ENCODE measurements at regions not wholly inside any gene's neighbourhood (a gene's known extent, or its start where the extent isn't known, plus 50 kb on each side); places are given as distances from the start of the nearest gene placed in this dataset.
A peak's percentile ranks its signal among the peaks of the same experiment; 100 is the strongest.

DNA sequence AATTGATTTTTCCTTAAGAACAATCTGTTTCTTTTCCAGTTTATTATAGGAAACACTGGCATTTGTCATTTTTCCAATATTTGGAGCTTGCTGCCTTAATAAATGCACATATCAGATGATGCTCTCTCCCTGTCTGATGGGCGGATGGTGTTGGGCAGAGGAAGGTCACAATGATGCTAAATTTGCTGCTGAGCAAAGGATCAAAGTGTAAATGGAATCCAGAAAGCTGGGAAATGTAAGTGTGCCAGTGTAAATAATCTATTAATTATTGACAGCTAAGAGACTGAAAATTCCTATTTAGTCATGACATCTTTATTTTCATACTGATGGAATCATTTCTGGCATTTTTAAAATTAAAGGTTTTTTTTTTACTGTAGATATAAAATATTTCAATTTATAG lies 243.2 kb downstream of the PTBP2 start:
- no peak for DNase-seq
- Histone ChIP-seq H3K4me1 (no peaks in the 10 kb centered on the region), H3K27ac (no peak overlapping the region), H3K4me3 (no peak overlapping the region), H3K27me3 (replicated peaks in 1 of 7) (peaks cover 0 to 17% (median 0%) of the 10 kb centered on the region in 7 donors), H3K9me3 (no peaks in the 10 kb centered on the region), H3K36me3 (no peaks in the 10 kb centered on the region)
- WGBS, 5 donors: 80 to 97% (median 93%) methylated on average over 1 of the region's 1 CpG
- TF ChIP-seq POLR2AphosphoS5 (IDR thresholded peaks at IDR 0.05) (no peak), POLR2A (IDR thresholded peaks at IDR 0.05) (no peak)
- TF ChIP-seq, protein P1, sequence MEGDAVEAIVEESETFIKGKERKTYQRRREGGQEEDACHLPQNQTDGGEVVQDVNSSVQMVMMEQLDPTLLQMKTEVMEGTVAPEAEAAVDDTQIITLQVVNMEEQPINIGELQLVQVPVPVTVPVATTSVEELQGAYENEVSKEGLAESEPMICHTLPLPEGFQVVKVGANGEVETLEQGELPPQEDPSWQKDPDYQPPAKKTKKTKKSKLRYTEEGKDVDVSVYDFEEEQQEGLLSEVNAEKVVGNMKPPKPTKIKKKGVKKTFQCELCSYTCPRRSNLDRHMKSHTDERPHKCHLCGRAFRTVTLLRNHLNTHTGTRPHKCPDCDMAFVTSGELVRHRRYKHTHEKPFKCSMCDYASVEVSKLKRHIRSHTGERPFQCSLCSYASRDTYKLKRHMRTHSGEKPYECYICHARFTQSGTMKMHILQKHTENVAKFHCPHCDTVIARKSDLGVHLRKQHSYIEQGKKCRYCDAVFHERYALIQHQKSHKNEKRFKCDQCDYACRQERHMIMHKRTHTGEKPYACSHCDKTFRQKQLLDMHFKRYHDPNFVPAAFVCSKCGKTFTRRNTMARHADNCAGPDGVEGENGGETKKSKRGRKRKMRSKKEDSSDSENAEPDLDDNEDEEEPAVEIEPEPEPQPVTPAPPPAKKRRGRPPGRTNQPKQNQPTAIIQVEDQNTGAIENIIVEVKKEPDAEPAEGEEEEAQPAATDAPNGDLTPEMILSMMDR (IDR thresholded peaks at IDR 0.05 in 8 of 11, conservative IDR thresholded peaks at IDR 0.05 in 3 of 11): no peak
- intact Hi-C loops (cut with DNase I; ENCODE audit: low total_unique reads): loop anchor here (5.0 kb wide), 1 partner anchor 1088 kb away; no protein-coding TSS in a partner anchor

DNA sequence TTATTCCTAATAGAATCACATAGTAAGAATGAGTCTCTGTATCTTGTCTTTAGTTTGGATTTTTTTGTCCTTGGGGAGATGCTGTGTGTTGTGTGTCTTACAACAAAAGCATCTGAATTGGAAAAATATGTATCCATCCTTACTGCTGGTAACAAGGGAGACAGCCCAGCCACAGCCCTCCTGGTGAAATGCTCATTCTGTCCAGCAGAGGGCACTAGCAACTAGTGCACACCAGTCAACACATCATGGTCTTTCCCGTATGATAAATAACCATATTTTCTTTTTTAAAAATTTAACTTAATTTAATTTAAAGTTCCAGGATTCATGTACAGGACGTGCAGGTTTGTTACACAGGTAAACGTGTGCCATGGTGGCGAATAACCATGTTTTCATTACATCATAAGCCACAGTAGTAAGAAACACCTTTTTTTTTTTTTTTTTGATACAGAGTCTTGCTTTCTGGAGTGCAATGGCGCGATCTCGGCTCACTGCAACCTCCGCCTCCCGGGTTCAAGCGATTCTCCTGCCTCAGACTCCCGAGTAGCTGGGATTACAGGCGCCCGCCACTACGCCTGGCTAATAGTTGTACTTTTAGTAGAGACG lies 245.1 kb downstream of the PTBP2 start:
- Histone ChIP-seq H3K27ac (no peak overlapping the region), H3K4me1 (no peaks in the 10 kb centered on the region), H3K36me3 (no peaks in the 10 kb centered on the region), H3K4me3 (no peak overlapping the region), H3K9me3 (no peaks in the 10 kb centered on the region), H3K27me3 (replicated peaks in 1 of 7) (peaks cover 0 to 17% (median 0%) of the 10 kb centered on the region in 7 donors)
- intact Hi-C loops (cut with DNase I; ENCODE audit: low total_unique reads): loop anchor here (5.0 kb wide), 1 partner anchor 1086 kb away; no protein-coding TSS in a partner anchor
- peak; percentile 84 for DNase-seq
- 48 to 55% (median 53%) methylated on average over 15 of the region's 15 CpGs for WGBS, 5 donors
- no peak for TF ChIP-seq POLR2A (IDR thresholded peaks at IDR 0.05)
- TF ChIP-seq, protein P1 (IDR thresholded peaks at IDR 0.05 in 8 of 11, conservative IDR thresholded peaks at IDR 0.05 in 3 of 11): peak; percentile 63 to 92 (median 85)

DNA sequence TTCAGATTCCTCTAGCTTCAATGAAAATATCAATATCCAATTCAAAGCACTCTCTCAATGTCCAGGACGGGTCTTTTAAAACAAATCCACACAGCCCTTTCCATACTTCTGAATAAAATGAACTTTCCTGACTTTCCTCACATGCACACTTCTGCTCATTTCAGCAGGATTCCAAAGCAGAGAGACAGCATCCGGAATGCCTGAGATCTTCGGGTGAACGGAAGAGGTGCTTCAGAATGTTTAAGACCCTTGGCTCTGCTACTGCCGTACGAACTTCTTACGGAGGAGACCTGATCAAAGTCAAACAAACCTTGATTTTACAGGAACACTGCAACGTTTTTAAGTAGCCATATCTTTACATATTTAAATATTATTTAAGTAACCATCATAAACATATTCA lies 245.7 kb downstream of the PTBP2 start:
- Histone ChIP-seq H3K36me3 (no peaks in the 10 kb centered on the region), H3K9me3 (no peaks in the 10 kb centered on the region), H3K4me1 (no peaks in the 10 kb centered on the region), H3K4me3 (no peak overlapping the region), H3K27ac (no peak overlapping the region), H3K27me3 (replicated peaks in 1 of 7) (peaks cover 0 to 17% (median 0%) of the 10 kb centered on the region in 7 donors)
- WGBS, 5 donors: 73 to 84% (median 75%) methylated on average over 8 of the region's 8 CpGs
- intact Hi-C loops (cut with DNase I; ENCODE audit: low total_unique reads): loop anchor here (5.0 kb wide), 1 partner anchor 1085 kb away; no protein-coding TSS in a partner anchor
- no peak for TF ChIP-seq POLR2AphosphoS5 (IDR thresholded peaks at IDR 0.05)
- no peak for TF ChIP-seq POLR2A (IDR thresholded peaks at IDR 0.05)
- TF ChIP-seq, protein P1 (IDR thresholded peaks at IDR 0.05 in 8 of 11, conservative IDR thresholded peaks at IDR 0.05 in 3 of 11): no peak
- no peak for DNase-seq

DNA sequence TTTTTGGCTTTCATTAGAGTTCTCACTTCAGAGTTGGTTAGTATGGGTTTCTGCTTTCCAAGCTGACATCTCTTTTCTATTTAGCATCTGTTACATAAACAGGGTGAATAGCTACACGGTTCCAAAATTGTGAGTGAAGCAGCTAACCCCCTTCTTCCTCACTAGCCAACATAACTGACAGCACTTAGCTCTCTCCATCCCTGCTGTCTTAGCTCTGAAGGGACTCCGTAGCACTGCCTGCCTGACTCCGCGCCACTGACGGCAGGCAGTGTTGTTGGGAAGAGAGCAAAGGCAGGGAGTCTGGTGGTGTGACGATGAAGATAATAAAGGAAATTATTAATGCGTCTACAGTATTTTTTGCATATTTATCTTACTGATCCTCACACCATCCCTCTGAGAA lies 247.0 kb downstream of the PTBP2 start:
- Histone ChIP-seq H3K27ac (no peak overlapping the region), H3K9me3 (no peaks in the 10 kb centered on the region), H3K27me3 (replicated peaks in 1 of 7) (peaks cover 0 to 17% (median 0%) of the 10 kb centered on the region in 7 donors), H3K4me1 (no peaks in the 10 kb centered on the region), H3K36me3 (no peaks in the 10 kb centered on the region), H3K4me3 (no peak overlapping the region)
- no peak for DNase-seq
- WGBS, 5 donors: 68 to 78% (median 77%) methylated on average over 7 of the region's 7 CpGs
- intact Hi-C loops (cut with DNase I; ENCODE audit: low total_unique reads): loop anchor here (5.0 kb wide), 1 partner anchor 1084 kb away; no protein-coding TSS in a partner anchor
- TF ChIP-seq POLR2AphosphoS5 (IDR thresholded peaks at IDR 0.05) (no peak), POLR2A (IDR thresholded peaks at IDR 0.05) (no peak)
- TF ChIP-seq, protein P1 (IDR thresholded peaks at IDR 0.05 in 8 of 11, conservative IDR thresholded peaks at IDR 0.05 in 3 of 11): no peak

All from spleen (tissue), 11 donors.